GM21737 (cell line): ENCODE measurements at regions not wholly inside any gene's neighbourhood (a gene's known extent, or its start where the extent isn't known, plus 50 kb on each side); places are given as distances from the start of the nearest gene placed in this dataset.
"Not testable (repeated sequence)": the region's sequence is repeated elsewhere in the genome, so short reads cannot be mapped to it uniquely, and the experiment has no call there.

ENCODE experiments used
- ATAC-seq: cut with Tn5 transposase; IDR thresholded peaks from one replicate; pipeline ENCODE4 v1.9.1; 2021; ENCODE audit warnings: mild to moderate bottlenecking, moderate library complexity; ENCODE audit not compliant: unreplicated experiment

DNA sequence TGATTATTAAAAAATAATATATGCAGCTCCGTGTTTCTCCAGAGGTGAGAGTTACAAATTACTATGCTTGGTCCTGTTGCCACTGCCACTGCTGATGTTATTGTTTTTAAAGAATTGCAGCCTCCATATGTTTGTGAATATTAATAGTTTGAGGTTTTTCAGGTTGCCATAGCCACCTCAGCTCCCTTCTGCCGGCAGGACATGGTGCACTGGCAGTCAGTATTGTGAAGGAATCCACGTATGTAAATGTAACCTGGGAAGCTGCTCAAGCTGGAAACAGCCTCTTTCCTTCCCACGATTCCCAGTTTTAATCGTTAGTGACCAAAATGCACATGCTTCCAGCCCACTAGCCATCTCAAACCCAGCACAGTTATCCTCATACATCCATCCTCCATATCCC, 184.4 kb upstream of the CCNG1 start:
- no peak for ATAC-seq

DNA sequence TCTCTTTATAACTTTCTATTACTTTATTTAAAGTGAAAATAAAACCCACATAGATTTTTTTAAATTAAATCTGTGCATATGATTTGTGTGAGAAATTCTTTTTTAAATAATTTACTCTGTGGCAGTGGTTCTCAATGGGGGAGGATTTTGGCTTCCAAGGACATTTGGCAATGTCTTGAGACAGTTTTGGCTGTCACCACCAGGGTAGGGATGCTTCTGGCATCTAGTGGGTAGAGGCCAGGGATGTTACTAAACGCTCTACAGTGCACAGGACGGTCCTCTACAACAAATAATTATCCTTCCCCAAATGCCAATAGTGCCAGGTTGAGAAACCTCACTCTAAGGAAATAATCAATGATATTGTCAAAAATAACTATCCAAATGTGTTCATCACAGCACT, 177.9 kb upstream of the CCNG1 start:
- ATAC-seq = no peak

DNA sequence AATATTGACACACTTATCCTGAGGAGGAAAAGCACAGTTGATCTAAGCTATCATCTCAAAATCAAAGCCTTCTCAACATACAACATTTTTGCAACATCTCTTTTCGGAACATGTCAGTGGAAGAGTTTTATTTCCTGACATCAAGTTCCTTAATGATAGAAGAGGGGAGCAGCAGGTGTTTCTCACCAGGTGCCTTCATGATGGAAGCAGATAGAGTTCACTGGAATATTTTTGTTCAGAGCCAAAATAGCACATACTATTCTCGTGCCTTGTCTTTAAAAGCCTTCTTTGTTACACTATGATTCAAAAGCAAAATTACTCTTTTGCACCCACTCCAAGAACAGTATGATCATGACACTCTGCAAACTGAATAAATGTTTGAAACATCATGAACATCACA, 176.9 kb upstream of the CCNG1 start:
- ATAC-seq = no peak

DNA sequence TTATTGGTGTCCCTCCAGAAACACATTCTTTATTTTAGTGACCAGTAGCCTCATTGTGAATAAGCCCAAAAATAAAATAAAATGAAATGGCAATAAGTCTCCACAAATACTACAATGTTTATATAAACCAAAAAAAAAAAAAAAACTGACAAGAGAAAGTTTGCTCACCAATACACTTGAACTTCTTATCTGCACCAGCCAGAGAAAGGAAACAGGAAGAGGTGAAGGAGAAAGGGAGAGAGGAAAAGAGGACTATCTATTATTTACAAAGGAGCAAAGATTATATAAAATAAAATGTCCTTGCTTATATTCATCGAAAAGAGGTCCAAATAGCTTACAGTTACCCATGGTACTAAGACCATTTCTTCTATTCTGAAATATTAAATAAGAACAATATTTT, 176.4 kb upstream of the CCNG1 start:
- ATAC-seq = no peak

DNA sequence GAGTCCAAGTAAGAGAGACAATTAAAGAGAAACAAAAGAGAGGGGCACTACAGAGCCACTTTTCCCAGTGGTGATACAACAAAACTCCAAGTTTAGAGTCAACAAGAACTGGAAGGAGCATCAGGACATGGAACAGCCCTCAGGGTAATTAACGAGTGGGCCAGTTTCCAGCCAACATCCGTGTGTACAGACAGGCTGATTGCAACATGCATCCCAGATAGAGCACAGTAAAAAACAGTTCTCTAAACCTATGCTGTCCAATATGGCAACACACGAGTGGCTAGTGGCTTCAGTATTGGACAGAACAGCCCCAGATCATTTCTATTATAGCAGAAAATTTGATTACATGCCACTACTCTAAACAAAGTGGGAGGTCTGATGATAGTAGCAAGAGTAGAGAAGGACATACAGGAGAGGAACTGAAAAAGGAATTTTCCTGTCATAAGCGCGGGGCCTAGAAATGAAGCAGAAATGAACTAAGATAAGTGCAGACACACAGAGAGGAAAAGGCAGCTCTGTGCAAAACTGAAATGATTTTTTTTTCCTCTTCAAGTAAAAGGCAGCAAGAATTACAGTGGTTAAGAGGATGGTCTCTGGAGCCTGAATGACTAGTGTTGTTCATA, 175.6 kb upstream of the CCNG1 start:
- ATAC-seq = no peak

DNA sequence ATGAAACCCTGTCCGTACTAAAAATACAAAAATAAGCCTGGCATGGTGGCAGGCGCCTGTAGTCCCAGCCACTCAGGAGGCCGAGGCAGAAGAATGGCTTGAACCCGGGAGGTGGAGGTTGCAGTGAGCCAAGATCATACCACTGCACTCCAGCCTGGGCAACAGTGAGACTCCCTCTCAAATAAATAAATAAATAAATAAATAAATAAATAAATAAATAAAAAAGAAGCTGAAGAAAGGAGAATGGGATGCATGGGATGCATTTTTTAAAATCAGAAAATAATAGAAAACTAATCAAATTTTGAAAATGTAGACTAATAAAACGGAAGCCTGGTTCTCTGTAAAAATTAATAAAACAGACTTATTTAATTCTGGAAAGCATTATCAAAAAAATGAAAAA, 171.1 kb upstream of the CCNG1 start:
- ATAC-seq = not testable (repeated sequence)

DNA sequence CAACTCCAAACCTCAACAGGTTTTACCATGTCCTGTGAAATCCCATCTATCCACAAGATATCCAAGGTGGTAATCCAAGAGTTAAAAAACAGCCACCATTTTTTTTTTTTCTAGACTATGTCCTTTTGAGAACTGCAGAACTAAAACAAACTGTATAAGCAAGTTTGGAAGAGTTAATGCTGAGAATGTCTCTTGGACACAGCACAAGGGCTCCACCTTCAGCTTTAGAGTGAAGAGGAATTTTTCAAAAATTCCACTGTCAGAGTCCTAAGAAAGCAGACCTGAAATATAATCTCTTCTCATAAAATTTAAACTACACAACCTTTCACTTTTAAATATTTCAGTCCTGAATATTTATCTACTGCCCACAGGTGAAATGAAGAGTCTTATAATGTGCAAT, 167.8 kb upstream of the CCNG1 start:
- no peak for ATAC-seq

DNA sequence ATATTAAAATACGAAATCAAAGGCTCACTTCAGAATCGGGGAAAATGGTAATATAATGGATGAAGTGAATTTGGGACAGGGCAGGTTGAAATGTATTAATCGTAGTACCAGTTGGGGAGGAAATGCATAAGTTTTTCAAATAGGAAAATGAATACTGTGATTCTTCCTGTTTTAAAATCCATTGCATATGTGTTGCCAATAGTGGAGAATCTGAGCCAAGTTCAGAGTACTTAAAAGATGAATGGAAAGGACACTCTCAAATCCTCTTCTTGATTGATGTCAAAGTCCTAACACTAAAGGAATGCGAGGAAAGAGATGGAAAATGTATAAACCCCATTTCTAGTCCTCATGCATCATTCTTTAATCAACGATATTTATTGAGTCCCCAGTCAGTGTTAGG, 160.9 kb upstream of the CCNG1 start:
- no peak for ATAC-seq

DNA sequence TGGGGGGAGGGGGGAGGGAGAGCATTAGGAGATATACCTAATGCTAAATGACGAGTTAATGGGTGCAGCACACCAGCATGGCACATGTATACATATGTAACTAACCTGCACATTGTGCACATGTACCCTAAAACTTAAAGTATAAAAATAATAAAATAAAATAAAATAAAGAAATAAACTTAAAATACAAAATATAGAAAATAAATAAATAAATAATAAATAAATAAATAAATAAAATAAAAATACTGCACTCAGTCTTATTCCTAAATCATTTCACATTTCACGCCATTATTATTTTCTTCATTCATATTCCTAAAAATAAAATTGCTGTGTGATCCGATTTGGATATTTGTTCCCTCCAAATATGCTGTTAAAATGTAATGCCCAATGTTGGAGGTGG, 156.5 kb upstream of the CCNG1 start:
- ATAC-seq = not testable (repeated sequence)

DNA sequence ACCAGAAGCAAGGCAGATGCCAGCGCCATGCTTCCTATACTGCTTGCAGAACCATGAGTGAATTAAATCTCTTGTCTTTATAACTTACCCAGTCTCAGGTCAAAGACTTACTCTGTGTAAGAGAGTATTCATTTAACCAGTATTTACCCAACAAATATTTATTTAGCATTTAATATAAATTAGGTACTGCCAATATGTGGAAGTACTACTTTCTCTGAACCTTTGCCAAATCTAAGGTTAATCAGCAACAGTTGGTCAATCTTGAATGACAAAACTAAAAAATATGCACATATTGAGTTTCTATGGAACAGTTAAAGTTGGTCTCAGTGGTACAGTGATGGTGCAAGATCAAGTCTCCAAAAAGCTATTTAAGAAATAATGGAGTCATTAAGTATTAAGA, 155.9 kb upstream of the CCNG1 start:
- no peak for ATAC-seq

DNA sequence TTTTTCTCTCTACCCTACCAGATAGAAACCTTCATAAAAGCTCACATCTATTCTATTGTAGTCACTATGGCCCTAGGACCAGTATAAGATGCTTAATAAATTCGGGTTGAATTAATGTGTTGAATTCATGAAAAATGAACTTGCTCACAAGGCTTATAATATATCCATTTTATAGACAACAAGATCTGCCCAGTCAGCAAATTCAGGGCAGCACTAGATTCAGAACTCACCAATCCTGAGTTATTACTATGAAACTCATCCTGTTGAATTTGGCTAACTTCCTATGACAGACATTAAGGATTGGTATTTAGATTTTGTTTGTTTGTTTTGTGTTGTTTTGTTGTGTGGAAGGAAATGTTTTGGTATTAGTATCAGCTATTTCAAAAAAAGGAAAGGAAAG, 143.6 kb upstream of the CCNG1 start:
- ATAC-seq = no peak

DNA sequence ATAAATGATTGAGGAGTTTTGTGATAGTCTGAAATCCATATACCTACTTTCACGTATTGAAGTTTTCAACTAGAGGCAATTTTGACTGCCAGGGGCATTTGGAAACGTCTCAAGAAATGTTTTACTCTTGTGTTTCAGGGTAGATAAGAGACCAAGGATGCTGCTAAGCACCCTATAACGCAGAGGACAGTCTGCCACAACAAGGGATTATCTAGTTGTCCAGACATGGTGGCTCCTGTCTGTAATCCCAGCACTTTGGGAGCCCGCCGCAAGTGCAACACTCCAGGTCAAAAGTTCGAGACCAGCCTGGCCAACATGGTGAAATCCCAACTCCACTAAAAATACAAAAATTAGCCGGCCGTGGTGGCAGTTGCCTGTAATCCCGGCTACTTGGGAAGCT, 133.7 kb upstream of the CCNG1 start:
- no peak for ATAC-seq

DNA sequence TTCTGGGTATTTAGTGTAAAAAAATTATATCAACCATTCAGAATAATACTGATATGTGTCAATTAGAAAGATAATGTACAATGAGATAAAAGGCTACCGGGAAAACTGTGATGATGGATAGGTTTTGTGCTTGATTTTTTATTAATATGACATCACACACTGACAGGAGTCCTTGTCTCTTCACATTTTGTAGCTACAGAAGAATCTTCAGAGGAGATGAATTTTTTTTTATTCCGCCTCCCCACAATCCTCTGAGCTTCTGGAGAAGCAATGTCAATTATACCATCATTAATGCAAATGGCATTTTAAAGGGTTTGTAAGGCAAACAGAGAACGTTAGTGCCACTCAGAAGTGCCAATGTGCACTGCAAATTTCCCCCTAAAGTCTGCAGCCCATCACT, 131.7 kb upstream of the CCNG1 start:
- no peak for ATAC-seq

DNA sequence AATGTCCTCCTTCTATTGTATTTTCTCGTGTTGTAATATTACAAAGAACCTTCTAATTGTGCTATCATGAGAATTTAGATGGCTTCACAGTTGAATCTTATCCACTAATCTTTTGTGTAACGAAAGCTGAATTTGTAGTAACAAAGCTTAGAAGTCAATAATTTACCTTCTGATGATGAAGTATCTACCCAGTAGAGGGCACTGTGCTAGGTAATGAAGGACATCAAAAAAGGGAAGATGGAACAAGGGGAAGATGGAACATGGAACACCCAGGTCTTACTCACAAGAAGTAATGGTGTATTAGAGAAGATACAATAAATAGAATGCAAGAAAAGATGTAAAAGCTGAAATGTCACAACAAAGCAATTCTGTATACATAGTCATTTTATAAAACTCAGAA, 131.0 kb upstream of the CCNG1 start:
- ATAC-seq = no peak

DNA sequence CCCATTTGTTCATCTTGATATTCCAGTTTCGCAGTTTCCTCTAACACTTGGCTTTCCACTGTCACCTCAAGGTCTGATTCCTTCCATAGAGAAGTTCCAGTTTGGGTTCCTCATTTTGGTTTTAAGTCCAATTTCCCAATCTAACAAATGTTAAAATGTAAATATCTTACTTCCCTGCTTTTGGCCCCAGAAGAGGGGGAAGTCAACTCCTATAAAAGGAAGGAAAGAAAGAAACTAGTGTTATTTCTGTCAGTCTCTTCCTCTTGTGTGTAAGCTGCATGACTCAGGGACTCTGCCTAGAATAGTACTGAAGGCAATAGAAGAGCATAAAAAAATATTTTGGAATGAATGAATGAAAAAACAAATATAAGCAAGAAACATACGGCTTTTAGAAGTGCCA, 127.5 kb upstream of the CCNG1 start:
- ATAC-seq = no peak

DNA sequence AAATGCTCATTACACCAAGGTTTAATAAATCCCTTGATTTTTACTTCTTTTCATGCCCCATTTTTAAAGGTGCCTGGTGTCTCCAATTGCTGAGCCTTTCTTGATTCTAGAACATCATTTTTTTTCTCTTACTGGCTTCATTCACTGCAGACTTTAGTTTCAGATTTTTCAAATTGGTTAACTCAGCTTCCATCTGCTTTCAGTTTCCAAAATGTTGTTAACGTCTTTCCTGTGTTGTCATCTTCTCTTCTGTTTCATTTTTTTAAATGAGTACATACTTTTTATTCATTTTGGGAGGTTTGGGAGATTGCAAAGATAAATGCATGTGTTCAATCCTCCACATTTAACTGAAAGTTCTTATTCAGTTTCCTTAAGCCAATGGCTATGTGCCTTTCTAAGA, 126.4 kb upstream of the CCNG1 start:
- no peak for ATAC-seq

DNA sequence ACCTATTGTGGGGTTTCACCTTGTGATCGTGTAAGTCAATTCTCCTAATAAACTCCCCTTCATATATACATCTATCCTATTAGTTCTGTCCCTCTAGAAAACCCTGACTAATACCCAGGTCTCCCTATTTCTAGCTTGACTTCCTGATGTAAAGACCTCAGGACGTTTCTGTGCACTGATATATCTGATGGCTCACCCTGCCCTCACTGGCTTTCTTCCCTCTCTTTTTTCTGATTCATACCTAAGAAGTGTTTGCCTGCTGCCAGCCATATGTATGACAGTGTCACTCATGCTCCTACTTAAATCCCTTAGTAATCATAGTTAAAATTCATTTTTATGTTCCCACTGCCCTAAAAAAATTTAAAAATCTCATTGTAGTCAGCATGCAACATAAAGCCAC, 124.8 kb upstream of the CCNG1 start:
- no peak for ATAC-seq

DNA sequence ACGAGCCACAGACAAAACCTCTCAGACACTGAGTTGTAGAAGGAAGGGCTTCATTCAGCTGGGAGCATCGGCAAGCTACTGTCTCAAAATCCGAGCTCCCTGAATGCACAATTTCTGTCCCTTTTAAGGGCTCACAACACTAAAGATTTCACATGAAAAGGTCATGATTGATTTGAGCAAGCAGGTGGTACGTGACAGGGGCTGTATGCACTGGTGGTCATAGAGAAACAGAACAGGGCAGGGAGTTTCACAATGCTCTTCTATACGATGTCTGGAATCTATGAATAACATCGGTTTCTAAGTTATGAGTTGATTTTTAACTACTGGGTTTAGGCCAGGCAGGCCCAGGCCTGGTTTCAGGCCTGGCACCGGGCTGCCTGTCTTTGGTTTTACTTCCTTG, 124.3 kb upstream of the CCNG1 start:
- not testable (repeated sequence) for ATAC-seq

DNA sequence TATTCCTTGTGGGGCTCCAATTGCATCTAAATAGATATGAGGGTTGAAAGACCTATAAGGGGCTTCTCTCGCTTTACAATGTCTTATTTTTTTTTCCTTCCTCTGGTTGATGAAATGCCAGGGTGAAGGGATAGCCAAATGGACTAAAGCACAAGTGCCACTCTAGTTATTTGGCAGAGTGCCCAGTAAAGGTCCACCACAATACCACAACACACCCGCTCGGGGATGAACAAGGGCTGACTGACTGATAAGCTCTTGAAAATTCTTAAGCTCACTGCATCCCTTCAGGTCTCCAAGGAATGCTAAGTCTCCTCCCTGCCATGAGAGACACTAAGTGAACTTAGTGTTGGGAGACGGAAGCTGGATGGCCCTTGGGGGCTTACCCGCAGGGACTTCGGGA, 121.0 kb upstream of the CCNG1 start:
- ATAC-seq = not testable (repeated sequence)

DNA sequence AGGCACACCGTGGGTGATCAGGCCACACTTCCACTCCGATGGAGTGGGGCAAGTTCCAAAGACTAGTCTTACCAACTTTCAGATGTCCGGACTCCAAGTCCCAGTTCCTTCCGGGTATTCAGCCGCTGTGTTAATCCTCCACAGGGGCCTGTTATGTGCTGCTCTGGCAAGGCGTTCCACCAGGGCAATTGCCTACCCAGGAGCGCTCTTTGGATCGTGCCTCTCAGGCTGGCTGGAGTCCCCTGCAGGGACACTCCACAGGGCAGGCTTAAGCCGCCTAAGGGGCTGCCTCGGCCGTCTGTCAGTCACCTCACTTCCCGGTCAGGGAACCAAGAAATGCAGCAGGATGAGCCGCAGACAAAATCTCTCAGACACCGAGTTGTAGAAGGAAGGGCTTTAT, 118.7 kb upstream of the CCNG1 start:
- ATAC-seq = no peak

DNA sequence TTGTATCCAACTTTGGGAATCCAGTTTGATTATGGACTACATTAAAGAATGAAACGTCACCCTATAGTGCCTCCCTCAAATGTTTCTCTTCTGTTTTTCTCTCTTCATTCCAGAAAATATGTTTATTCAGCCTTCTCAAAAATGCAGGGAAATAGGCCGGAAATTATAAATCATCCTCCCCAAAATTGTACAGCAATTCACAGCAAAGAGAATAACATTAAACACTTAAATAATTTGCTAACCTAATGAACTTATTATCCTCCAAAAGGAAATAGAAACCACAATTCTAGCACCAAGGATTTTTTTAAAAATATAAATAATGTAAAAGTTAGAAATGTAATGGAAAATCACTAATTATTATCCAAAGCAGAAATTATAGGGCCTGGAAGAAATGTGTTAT, 115.9 kb upstream of the CCNG1 start:
- ATAC-seq = no peak

DNA sequence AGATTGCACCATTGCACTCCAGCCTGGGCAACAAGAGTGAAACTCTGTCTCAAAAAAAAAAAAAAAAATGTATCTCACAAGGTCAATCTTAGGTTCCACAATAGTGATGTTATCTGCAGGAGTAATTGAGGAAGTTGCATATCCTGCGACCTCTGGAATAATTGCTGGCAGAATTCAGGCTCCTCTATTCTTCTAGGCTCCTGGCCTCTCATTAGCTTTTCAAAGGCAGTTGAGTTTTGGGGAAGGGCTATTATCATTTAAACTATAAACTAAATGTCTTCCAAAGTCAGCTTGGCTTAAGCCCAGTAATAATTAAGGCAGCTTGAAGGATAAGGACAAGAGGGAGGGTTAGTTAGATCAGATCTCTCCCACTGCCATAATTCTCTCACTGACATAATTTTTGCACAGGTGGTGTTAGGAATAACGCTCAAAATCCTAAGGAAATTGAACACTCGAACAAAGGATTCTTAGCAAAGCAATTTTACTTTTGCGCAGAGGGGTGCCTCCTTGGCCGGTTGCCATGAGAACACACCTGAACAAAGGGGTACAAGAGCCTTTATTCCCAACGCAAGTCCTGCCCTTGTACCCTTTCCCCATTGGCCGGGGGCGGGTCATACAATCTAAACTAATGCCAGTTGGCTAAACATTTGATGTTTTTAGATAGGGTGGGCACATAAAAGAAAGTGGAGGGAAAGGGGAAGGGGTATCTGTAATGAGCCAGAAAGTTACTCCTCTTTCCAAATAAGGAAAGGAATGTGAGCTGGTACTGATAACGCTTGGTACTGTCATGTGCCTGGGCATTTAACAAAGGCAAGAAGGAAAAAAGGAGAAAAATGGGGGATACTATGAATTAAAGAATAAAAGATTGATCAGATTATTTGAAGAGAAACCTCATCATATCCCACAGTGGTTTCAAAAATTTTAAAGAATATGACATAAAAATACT, 106.4 kb upstream of the CCNG1 start:
- ATAC-seq = no peak

DNA sequence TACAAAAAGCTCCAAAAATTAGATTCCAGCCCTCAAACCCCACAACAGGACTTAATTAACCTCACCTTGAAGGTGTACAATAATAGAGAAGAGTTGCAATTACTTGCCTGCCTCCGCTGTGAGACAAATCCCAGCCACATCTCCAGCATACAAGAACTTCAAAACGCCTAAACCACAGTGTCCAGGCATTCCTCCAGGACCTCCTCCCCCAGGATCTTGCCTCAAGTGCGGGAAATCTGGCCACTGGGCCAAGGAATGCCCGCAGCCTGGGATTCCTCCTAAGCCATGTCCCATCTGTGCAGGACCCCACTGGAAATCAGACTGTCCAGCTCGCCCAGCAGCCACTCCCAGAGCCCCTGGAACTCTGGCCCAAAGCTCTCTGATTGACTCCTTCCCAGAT, 101.3 kb upstream of the CCNG1 start:
- not testable (repeated sequence) for ATAC-seq
